Prostate gland (tissue), 2 donors: ENCODE measurements at regions not wholly inside any gene's neighbourhood (a gene's known extent, or its start where the extent isn't known, plus 50 kb on each side); places are given as distances from the start of the nearest gene placed in this dataset.

Source experiments
- POLR2A ChIP-seq: fragments of 450-650 bp; IDR thresholded peaks from one replicate; pipeline ENCODE4 v1.6.1; 2016; ENCODE audit warnings: antibody characterized with exemption, mild to moderate bottlenecking
- TF ChIP-seq, protein P1 (sequence below), 4 experiments: fragments of 200-600 bp in 2 of 4; fragments of 450-650 bp in 2 of 4; sonication (generic) in 2 of 4; IDR thresholded peaks; 1 replicate in 3 of 4; 2 replicates in 1 of 4; pipeline ENCODE4 v1.5.1; 2016 to 2019; ENCODE audit warnings: antibody characterized with exemption in 4 of 4, mild to moderate bottlenecking in 2 of 4, moderate library complexity in 2 of 4

DNA sequence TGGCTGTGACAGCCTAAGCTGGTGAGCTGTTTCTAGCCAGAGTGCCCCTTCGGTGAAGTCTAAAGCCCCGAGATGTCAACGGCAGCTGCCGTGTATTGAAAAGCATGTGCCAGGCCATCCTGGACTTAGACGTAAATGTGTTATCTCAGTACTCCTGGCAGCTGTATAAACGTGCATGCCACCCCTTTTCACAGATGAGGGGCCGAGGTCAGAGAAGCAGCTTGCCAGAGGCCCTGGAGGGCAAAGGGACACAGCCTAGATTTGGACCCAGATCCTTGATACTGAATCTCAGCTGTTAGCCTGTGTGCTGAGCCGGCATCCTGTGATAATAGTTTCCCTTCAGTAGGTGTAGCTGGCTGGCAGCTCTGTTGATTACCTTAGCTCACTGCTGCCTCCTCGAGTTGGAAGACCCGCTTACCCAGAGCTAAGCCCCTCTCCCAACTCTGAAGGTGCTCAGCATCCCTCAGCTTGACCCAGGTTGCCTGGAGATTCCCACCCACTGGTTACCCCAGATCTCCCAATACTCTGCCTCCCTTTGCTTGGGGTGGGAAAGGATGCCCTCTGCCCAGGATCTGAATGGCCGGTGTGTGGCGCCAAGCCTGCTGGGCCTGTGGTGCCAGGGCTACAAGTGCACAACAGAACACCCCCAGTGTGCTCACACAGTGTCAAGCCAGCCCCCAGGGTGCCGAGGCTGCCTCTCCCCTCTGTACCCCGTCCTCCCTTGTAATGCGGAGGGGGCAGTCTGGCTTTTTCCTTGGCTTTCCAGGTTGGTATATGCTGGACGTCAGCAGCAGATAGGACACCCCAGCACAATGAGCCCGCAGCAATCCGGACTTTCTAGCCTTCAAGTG, 59.8 kb upstream of the WNT7B start:
- TF ChIP-seq, protein P1, sequence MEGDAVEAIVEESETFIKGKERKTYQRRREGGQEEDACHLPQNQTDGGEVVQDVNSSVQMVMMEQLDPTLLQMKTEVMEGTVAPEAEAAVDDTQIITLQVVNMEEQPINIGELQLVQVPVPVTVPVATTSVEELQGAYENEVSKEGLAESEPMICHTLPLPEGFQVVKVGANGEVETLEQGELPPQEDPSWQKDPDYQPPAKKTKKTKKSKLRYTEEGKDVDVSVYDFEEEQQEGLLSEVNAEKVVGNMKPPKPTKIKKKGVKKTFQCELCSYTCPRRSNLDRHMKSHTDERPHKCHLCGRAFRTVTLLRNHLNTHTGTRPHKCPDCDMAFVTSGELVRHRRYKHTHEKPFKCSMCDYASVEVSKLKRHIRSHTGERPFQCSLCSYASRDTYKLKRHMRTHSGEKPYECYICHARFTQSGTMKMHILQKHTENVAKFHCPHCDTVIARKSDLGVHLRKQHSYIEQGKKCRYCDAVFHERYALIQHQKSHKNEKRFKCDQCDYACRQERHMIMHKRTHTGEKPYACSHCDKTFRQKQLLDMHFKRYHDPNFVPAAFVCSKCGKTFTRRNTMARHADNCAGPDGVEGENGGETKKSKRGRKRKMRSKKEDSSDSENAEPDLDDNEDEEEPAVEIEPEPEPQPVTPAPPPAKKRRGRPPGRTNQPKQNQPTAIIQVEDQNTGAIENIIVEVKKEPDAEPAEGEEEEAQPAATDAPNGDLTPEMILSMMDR (IDR thresholded peaks at IDR 0.05) = peak in 3 of 4 experiments; percentile 13 to 34 (median 23)
- TF ChIP-seq POLR2A = no peak
